Nephron (organoid): ENCODE measurements at regions not wholly inside any gene's neighbourhood (a gene's known extent, or its start where the extent isn't known, plus 50 kb on each side); places are given as distances from the start of the nearest gene placed in this dataset.
A peak's percentile ranks its signal among the peaks of the same experiment; 100 is the strongest.

Experiments used
- H3K27ac Mint-ChIP-seq, 3 experiments: 2 replicates each; pipeline ENCODE4 v1.8.0; 2020; ENCODE audit warnings: mixed read lengths in 3 of 3, mild to moderate bottlenecking in 2 of 3, moderate library complexity in 1 of 3
- H3K27me3 Mint-ChIP-seq: 2 replicates; pipeline ENCODE4 v1.8.0; 2021; ENCODE audit warnings: low read depth, mild to moderate bottlenecking, moderate library complexity, mixed read lengths
- H3K36me3 Mint-ChIP-seq: 2 replicates; pipeline ENCODE4 v1.8.0; 2020; ENCODE audit warnings: low read depth, mixed read lengths
- H3K4me1 Mint-ChIP-seq: 2 replicates; pipeline ENCODE4 v1.8.0; 2020; ENCODE audit warnings: mixed read lengths
- H3K4me3 Mint-ChIP-seq, 3 experiments: 2 replicates each; pipeline ENCODE4 v1.8.0; 2020; ENCODE audit warnings: mild to moderate bottlenecking in 3 of 3, mixed read lengths in 3 of 3, moderate library complexity in 2 of 3
- H3K9me3 Mint-ChIP-seq: 2 replicates; pipeline ENCODE4 v1.8.0; 2020; ENCODE audit warnings: mixed read lengths
- CTCF ChIP-seq, 3 experiments: fragments of 200-600 bp; sonication (generic); IDR thresholded peaks; one replicate each; pipeline ENCODE4 v1.5.0; 2021; ENCODE audit warnings: antibody characterized with exemption in 3 of 3; ENCODE audit not compliant: unreplicated experiment in 3 of 3

DNA sequence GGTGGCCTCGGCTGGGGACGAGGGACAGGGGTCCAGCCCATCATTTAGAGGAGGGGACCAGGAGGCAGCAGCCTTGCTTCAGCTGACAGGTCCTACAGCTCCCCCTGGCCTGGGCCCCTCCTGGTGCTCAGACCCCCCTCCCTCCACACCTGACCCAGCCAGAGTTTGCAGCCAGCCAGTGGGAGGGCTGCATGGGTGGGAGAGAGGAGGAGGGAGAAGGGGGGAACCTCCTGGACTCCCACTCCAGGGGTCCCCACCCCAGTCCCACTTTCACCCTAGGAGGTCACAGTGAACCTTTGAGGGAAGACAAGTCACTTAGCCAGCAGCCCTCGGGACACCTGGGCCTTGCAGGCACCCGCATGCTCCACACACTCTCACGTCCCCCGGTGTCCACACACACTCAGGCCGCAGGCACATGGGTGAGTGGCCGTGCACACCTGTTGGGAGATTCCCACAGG, 108.9 kb upstream of the ZBTB40 start:
- TF ChIP-seq CTCF (IDR thresholded peaks at IDR 0.05; ENCODE audit: unreplicated experiment in 3 of 3) = no peak
- H3K27me3 Mint-ChIP-seq = peaks cover 61% of the 10 kb centered on the region
- peak overlapping the region in 1 of 3 experiments; percentile 59 for H3K4me3 Mint-ChIP-seq
- peak overlapping the region; percentile 78 to 91 (median 90) for H3K27ac Mint-ChIP-seq
- peaks cover 2% of the 10 kb centered on the region for H3K9me3 Mint-ChIP-seq
- no peaks in the 10 kb centered on the region for H3K36me3 Mint-ChIP-seq
- H3K4me1 Mint-ChIP-seq = peaks cover 47% of the 10 kb centered on the region

DNA sequence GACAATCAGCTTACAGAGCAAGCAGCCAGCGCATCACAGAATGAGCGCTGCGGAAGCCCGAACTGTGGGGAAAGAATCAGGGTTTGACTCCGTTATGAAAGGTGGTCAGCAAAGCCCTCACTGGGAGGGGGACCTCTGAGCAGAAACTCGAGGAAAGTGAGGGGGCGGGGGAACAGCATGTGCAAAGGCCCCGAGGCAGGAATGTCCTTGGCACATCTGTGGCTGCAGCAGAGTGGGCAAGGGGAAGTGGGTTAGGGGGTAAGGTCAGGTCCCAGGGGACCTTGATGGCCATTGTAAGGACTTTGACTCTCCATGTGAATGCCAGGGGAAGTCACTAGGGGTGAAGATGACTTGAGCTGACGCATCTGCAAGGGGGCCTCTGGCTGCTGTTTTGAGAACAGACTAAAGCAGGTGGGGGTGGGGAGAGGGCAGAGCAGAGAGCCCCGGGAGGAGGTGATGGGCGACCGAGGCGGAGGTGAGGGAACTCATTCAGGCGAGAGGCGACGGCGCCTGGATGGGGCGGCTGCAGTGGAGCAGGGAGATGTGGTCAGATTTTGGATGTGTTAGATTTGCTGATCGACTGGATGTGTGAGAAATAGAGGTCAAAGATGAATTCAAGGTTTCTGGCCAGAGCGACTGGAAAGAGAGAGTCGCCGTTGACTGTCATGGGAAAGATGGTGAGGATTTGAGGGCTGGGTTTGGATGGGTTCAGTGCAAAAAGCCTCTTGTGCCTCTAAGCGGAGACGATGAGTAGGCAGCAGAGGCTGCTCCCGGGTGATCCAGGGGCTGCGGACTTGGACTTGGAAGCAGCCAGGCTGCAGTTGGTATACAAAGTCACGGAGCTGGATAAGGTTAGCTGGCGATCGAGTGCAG, 108.0 kb upstream of the ZBTB40 start:
- peaks cover 70% of the 10 kb centered on the region for H3K27me3 Mint-ChIP-seq
- H3K4me1 Mint-ChIP-seq = peaks cover 56% of the 10 kb centered on the region
- H3K36me3 Mint-ChIP-seq = no peaks in the 10 kb centered on the region
- TF ChIP-seq CTCF (IDR thresholded peaks at IDR 0.05; ENCODE audit: unreplicated experiment in 3 of 3) = no peak
- H3K9me3 Mint-ChIP-seq = peaks cover 2% of the 10 kb centered on the region
- H3K4me3 Mint-ChIP-seq = peak overlapping the region in 2 of 3 experiments; percentile 12 to 16
- H3K27ac Mint-ChIP-seq = peak overlapping the region in 2 of 3 experiments; percentile 87 to 89

DNA sequence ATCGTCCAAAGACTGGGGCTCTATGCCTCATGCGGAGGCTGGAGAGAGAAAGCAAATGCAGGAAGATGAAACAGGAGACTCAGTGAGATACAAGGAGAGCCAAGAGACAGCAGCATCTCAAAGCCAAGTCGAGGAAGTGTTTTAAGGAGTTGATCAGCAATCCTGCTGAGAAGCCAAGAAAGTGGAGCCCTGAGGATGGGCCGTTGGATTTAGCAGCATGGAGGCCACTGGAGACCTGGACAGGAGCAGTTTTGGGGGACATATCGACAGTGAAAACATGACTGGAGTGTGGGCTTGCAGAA, 107.4 kb upstream of the ZBTB40 start:
- Mint-ChIP-seq H3K4me1 (peaks cover 60% of the 10 kb centered on the region), H3K9me3 (peaks cover 2% of the 10 kb centered on the region), H3K36me3 (no peaks in the 10 kb centered on the region), H3K27ac (peak overlapping the region in 2 of 3 experiments; percentile 87 to 89), H3K27me3 (peaks cover 75% of the 10 kb centered on the region), H3K4me3 (peak overlapping the region in 2 of 3 experiments; percentile 12 to 16)
- no peak for TF ChIP-seq CTCF (IDR thresholded peaks at IDR 0.05; ENCODE audit: unreplicated experiment in 3 of 3)

GRCh38 chr1:22344851-22345560, 106.6 kb upstream of the ZBTB40 start:
- peaks cover 78% of the 10 kb centered on the region for H3K27me3 Mint-ChIP-seq
- TF ChIP-seq CTCF (IDR thresholded peaks at IDR 0.05; ENCODE audit: unreplicated experiment in 3 of 3) = no peak
- no peak overlapping the region for H3K4me3 Mint-ChIP-seq
- H3K9me3 Mint-ChIP-seq = peaks cover 2% of the 10 kb centered on the region
- H3K4me1 Mint-ChIP-seq = peaks cover 62% of the 10 kb centered on the region
- H3K27ac Mint-ChIP-seq = peak overlapping the region in 2 of 3 experiments; percentile 65 to 87
- H3K36me3 Mint-ChIP-seq = no peaks in the 10 kb centered on the region

- Mint-ChIP-seq H3K4me1 (peaks cover 65% of the 10 kb centered on the region), H3K27ac (peak overlapping the region; percentile 35 to 59 (median 45))
- no peak for TF ChIP-seq CTCF (IDR thresholded peaks at IDR 0.05; ENCODE audit: unreplicated experiment in 3 of 3)
These were observed 103.5 kb upstream of the ZBTB40 start for GRCh38 chr1:22347854-22348760.

More at GRCh38 chr1:22347854-22348760, 103.5 kb upstream of the ZBTB40 start:
- Mint-ChIP-seq H3K9me3 (peaks cover 2% of the 10 kb centered on the region), H3K4me3 (no peak overlapping the region), H3K27me3 (peaks cover 83% of the 10 kb centered on the region), H3K36me3 (no peaks in the 10 kb centered on the region)
